NCI-H2171 treated with DMSO at 0.1 percent for 48 hours (cell line): ENCODE measurements at regions not wholly inside any gene's neighbourhood (a gene's known extent, or its start where the extent isn't known, plus 50 kb on each side); places are given as distances from the start of the nearest gene placed in this dataset.

ENCODE experiments used
- DNase-seq: peaks from one replicate; lab custom pipeline; 2025; lab: John Stamatoyannopoulos, UW

GRCh38 chr5:89411891-89412290 is 528.9 kb upstream of the MEF2C start:
- DNase-seq, result no peak

- DNase-seq, result no peak
Observed at GRCh38 chr5:89407054-89407453, 524.1 kb upstream of the MEF2C start.

GRCh38 chr5:89401659-89402058 is 518.7 kb upstream of the MEF2C start:
- no peak for DNase-seq

- DNase-seq, result no peak
Observed at GRCh38 chr5:89401012-89401411, 518.0 kb upstream of the MEF2C start.

GRCh38 chr5:89399548-89399947 is 516.6 kb upstream of the MEF2C start:
- no peak for DNase-seq

GRCh38 chr5:89397096-89397495 is 514.1 kb upstream of the MEF2C start:
- DNase-seq, result no peak

- no peak for DNase-seq
Observed at GRCh38 chr5:89396278-89396954, 513.4 kb upstream of the MEF2C start.

- DNase-seq, result no peak
Observed at GRCh38 chr5:89395111-89395510, 512.1 kb upstream of the MEF2C start.

- no peak for DNase-seq
Observed at GRCh38 chr5:89388872-89389271, 505.9 kb upstream of the MEF2C start.

- DNase-seq, result no peak
Observed at GRCh38 chr5:89384391-89384790, 501.4 kb upstream of the MEF2C start.

GRCh38 chr5:89380635-89381034 is 497.7 kb upstream of the MEF2C start:
- DNase-seq, result no peak

GRCh38 chr5:89377767-89378455 is 494.9 kb upstream of the MEF2C start:
- no peak for DNase-seq

- no peak for DNase-seq
Observed at GRCh38 chr5:89374818-89375521, 492.0 kb upstream of the MEF2C start.

- DNase-seq, result no peak
Observed at GRCh38 chr5:89374144-89374784, 491.3 kb upstream of the MEF2C start.

GRCh38 chr5:89372176-89372575 is 489.2 kb upstream of the MEF2C start:
- no peak for DNase-seq

GRCh38 chr5:89371646-89372045 is 488.7 kb upstream of the MEF2C start:
- no peak for DNase-seq

- no peak for DNase-seq
Observed at GRCh38 chr5:89359046-89359445, 476.1 kb upstream of the MEF2C start.

GRCh38 chr5:89353837-89354551 is 471.0 kb upstream of the MEF2C start:
- no peak for DNase-seq

GRCh38 chr5:89351975-89352374 is 469.0 kb upstream of the MEF2C start:
- no peak for DNase-seq

- DNase-seq, result no peak
Observed at GRCh38 chr5:89351222-89351621, 468.2 kb upstream of the MEF2C start.

GRCh38 chr5:89350684-89351083 is 467.7 kb upstream of the MEF2C start:
- DNase-seq, result no peak
